NCI-H526 (cell line): ENCODE measurements at regions not wholly inside any gene's neighbourhood (a gene's known extent, or its start where the extent isn't known, plus 50 kb on each side); places are given as distances from the start of the nearest gene placed in this dataset.
"Not testable (repeated sequence)": the region's sequence is repeated elsewhere in the genome, so short reads cannot be mapped to it uniquely, and the experiment has no call there.

Experiments used
- DNase-seq, 2 experiments: peaks; one replicate each; lab custom pipeline; 2025; lab: John Stamatoyannopoulos, UW

- DNase-seq, result no peak
Measured at GRCh38 chr14:30373053-30373452, 185.9 kb upstream of the G2E3 start.

DNA sequence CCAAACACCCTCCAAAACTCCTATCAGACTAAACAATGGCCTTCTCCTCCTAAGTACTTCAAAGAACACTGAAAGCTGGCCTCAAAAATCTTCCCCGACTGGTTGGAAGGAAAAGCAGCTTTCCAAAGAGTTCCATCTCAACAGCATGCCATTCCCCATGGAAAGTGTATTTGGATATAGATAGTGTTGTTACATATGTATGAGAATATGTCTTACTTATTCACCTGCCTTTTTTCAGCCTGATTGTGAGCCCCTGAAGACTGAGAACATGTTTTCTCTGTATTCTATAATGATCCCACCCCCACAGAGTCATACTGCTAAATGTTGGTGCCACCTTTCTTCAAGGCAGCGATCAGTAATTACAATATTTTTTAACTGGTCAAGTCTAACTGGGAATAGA is 185.4 kb upstream of the G2E3 start:
- DNase-seq, result no peak

DNA sequence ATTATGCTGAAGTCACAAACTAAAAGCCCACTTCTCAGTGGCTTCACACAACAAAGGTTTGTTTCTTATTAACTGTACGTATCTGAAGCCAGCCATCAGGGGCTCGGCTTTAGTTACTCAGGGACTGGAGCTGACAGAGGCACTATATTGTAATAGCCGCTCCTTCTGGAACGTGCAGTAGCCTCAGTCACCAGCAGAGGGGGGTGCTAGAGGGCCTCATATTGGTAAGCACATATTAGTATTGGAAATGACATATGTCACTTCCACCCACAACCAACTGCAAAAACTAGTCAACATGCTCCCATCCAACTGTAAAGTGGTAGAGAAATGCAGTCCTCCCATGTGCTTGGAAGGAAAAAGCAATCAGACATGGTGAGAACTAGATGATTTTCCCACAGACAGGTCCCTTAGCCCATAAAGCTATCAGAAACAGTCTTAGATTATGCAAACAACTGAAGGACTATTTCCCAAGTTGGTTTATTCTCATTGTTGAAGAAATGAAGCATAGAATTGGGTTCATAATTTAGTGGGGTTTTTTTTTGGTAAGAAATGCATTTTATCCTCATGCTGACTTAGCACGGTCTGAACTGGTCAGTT is 183.6 kb upstream of the G2E3 start:
- peak; percentile 46 to 68 for DNase-seq

DNA sequence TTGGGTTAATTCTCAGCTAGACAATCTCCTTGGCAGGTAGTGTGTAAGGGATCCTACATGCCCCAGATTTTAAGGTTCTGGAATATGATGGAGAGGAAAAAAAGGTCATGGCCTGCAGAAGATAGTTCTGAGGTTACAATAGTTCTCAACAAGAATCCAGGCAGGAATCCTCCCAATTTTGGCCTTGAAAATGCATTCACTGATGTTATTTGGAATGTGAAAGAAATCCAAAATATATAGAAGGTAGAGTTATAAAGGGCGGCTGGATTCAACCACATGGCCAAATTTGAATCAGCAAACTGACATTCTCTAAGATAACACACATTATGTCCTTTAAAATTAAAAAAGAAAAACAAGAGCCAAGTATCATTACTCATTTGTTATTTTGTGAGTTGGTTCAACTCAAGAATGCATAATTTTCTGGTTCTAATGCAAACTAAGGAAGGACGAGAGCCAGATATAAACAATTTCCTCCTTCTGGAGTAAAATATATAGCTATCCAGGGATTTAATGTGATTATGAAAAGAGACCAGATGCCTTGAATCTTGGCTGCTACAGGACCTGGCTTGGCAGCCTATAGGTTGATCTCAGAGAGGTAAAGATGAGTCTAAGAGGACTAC is 177.0 kb upstream of the G2E3 start:
- DNase-seq, result no peak

GRCh38 chr14:30385925-30386324 is 173.0 kb upstream of the G2E3 start:
- DNase-seq, result no peak

- DNase-seq, result no peak
Measured at GRCh38 chr14:30387871-30388270, 171.1 kb upstream of the G2E3 start.

DNA sequence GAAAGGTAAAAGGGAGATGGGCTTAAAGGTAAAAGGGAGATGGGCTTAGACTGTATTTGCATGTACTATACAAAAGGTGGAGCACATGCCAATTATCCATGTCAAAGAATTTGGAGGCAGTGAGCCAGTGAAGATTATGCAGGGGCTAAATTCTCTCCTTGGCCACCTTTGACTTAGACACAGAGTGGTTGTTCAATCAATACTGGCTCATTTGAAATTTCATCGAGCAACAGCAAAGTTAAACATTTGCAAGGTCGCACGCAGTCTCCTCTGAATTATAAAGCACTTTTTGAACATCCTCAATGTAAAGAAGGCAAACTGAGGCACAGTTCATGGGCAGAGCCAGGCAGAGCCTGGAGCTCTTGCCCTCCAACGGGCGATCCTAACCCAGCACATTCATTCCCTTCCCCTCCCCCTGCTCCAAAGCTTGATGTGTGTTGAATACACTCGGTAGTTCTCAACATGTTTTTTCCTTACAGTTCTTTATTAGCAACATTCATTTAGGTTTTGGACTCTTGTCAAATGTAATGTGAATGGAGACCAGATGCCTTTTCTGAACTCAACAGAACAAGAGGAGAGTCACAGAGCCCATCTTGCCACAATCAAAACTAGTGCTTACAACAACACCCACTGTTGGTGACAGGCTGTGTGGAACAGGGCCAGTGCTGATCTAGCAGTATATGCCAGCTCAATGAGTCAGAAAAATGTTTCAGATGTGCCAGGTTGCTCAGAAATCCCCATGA is 169.7 kb upstream of the G2E3 start:
- no peak for DNase-seq

GRCh38 chr14:30389877-30390385 is 169.0 kb upstream of the G2E3 start:
- DNase-seq, result no peak

DNA sequence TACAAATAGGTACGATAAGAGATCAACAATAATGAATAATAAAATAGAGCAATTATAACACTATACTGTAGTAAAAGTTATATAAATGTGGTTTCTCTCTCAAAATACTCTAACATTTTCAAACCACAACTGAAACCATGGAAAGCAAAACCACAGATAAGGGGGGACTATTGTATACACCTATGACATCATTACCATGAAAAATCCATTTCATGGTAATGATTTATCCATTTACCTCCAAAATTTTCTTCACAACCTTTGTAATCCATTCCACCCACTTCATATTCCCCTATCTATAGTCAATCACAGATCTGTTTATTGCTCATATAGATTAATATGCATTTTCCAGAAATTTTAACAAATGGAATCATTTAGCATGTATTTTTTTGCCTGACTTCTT is 163.9 kb upstream of the G2E3 start:
- no peak for DNase-seq

GRCh38 chr14:30402846-30403245 is 156.1 kb upstream of the G2E3 start:
- DNase-seq, result no peak

DNA sequence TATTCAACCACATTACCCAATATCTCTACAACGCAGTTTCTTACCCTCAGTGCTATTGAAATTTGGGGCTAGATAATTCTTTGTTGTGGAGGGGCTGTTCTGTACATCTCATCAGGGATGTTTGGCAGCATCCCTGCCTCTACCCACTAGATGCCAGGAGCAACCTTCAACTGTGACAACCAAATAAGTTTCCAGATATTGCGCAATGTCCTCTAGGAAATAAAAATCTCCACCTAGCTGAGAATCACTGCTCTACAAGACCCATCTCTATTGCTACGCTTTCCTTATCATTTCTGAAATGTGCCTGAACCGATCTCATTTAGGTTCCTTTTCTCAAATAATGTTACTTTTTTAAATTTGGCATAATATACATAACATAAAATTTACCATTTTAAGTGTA is 155.2 kb upstream of the G2E3 start:
- DNase-seq, result no peak

GRCh38 chr14:30409508-30410015 is 149.4 kb upstream of the G2E3 start:
- DNase-seq, result not testable (repeated sequence)

- DNase-seq, result no peak
Measured at GRCh38 chr14:30410986-30411385, 148.0 kb upstream of the G2E3 start.

GRCh38 chr14:30413184-30413583 is 145.8 kb upstream of the G2E3 start:
- DNase-seq, result not testable (repeated sequence)

- no peak for DNase-seq
Measured at GRCh38 chr14:30417121-30417520, 141.8 kb upstream of the G2E3 start.

DNA sequence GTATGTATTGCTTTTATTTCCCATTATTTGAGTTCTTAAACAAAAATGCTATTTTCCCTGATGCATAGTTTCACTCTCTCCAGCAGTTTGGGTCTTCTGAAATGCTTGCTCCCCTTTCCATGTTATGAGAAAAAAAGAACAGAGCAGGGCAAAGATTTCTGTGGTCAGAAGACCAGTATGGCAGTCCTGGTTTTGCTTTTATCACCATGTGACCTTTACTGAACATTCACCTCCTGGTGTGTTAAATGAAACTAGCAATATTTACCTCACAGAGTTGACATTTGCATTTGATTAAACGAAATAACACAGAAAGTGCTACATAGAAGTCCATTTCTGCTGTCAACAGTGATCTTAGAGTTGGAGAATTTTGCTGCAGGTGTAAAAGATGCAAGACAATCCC is 141.0 kb upstream of the G2E3 start:
- no peak for DNase-seq

DNA sequence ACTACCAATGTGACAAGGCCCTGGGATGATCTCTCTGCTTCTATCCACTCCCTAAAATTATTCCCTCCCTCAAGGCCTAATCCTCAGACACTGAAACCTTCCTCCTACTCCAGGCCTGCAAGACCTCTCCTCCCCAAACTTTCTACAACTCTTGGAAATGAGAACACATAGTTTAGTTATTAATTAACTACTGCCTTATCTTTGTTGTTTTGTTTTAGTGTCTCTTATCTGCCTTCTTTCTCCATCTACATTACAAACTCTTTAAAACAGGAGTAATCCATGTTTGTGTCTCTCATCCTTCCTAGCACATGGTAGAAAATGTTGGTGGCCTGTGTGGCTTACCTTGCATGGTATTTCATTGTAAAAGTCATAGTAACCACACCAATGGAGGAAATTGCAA is 139.9 kb upstream of the G2E3 start:
- DNase-seq, result no peak

DNA sequence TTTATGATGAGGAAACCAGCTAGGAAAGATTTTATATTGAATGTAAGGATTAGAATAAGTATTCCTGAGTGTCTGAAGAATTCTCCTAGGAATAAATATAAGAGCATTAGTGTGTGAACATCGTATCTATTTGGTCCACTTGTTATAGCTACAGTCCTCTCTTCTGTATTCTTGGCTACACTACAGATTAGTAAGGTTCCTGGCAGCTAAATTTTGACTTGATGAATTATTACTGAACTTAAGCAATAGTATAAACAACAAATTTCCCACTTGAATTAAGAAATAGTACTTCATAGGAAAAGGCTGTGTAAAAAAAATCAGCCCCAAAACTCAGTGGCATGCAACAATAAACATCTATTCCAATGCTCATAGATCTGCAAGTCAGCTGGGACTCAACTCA is 138.4 kb upstream of the G2E3 start:
- no peak for DNase-seq

DNA sequence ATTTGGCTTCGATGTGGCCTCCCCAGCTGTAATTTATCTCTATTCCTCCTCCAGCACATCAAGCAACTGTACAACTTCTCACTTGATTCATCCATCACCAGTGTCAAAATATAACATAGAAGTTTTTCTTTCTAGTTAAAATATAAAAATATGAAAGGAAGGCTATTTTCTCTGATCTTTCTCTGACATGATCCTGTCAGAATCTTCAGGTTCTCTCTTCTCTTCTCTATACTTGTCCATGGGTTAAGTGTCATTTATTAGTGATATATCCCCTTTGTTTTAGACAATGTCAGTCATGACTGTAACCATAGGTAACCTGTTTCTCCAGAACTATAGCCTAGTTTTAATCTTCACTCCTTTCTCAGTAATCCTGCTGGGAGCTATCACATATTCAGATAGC is 132.5 kb upstream of the G2E3 start:
- DNase-seq, result no peak

- DNase-seq, result no peak
Measured at GRCh38 chr14:30427401-30427800, 131.6 kb upstream of the G2E3 start.

GRCh38 chr14:30427846-30428245 is 131.1 kb upstream of the G2E3 start:
- DNase-seq, result no peak

DNA sequence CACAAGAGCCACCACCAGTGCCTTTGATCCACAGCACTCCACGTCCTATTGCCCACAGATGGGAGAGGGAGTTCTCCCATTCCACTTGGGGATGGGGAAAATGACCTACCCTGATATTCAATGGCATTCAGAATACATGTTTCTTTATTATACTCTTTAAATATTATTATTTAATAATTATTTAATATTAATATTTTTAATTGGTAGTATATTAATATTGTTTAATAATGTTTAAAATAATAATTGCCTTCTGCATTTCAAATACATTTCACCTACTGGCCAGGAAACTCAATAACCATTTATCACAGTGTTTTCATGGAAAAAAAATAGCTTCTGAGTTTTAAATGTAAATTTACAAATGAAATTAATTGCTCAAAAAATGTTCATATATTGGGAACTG is 127.4 kb upstream of the G2E3 start:
- DNase-seq, result no peak

GRCh38 chr14:30440961-30441360 is 118.0 kb upstream of the G2E3 start:
- no peak for DNase-seq
